Natural killer cell treated with Interleukin-12 subunit alpha and Interleukin-12 subunit beta and Interleukin-15 and Interleukin-18, amount 100 ng/mL, for 72 hours (primary cell): ENCODE measurements at regions not wholly inside any gene's neighbourhood (a gene's known extent, or its start where the extent isn't known, plus 50 kb on each side); places are given as distances from the start of the nearest gene placed in this dataset.

Experiments
- ATAC-seq, 2 donors: fragments of 150-1000 bp; cut with Tn5 transposase in 1 of 2; sonication (Bioruptor Pico), chemical (Tn5 transposase) in 1 of 2; 2 replicates each; pipeline ENCODE4 v1.10.0; 2021
- DNase-seq: peaks from one replicate; pipeline ENCODE4 v3.0.0; 2022; ENCODE audit warnings: low spot score
- H3K27ac Mint-ChIP-seq, 2 donors: 1 replicate in 1 of 2; 2 replicates in 1 of 2; pipeline ENCODE4 v1.8.0; 2022; ENCODE audit warnings: mixed read lengths in 2 of 2, mild to moderate bottlenecking in 1 of 2, moderate library complexity in 1 of 2
- H3K27me3 Mint-ChIP-seq, 2 donors: 1 replicate in 1 of 2; 2 replicates in 1 of 2; pipeline ENCODE4 v1.8.0; 2022; ENCODE audit warnings: mixed read lengths in 2 of 2
- H3K36me3 Mint-ChIP-seq: one replicate; pipeline ENCODE4 v1.8.0; 2022; ENCODE audit warnings: mixed read lengths
- H3K4me1 Mint-ChIP-seq, 2 donors: 1 replicate in 1 of 2; 2 replicates in 1 of 2; pipeline ENCODE4 v1.8.0; 2022; ENCODE audit warnings: low read depth in 2 of 2, mixed read lengths in 2 of 2, mild to moderate bottlenecking in 1 of 2
- H3K4me3 Mint-ChIP-seq: one replicate; pipeline ENCODE4 v1.8.0; 2022; ENCODE audit warnings: mixed read lengths
- H3K9me3 Mint-ChIP-seq: 2 replicates; pipeline ENCODE4 v1.8.0; 2022; ENCODE audit warnings: mixed read lengths

DNA sequence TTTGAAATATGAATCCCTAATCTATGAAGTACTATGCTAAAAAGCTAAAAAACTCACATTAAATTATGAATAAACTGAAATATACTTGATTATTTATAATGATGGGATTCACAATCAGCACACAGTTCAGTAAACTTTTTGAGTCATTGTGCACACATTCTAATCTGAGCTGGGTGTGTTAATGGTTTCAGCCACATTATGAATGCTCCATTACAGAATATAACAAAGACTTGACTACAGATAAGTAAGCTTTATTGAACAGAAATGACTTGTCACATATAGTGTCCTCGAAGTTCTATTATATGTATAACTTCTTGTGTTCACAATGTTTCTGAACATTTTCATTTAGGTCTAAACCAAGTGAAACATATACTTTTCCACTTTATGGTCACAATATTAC lies 1649.9 kb upstream of the IGFBP7 start:
- Mint-ChIP-seq H3K27me3 (no peaks in the 10 kb centered on the region), H3K4me3 (no peak overlapping the region), H3K9me3 (peaks cover 10% of the 10 kb centered on the region), H3K36me3 (no peaks in the 10 kb centered on the region), H3K27ac (no peak overlapping the region), H3K4me1 (no peaks in the 10 kb centered on the region)
- ATAC-seq (no peak), DNase-seq (no peak)

DNA sequence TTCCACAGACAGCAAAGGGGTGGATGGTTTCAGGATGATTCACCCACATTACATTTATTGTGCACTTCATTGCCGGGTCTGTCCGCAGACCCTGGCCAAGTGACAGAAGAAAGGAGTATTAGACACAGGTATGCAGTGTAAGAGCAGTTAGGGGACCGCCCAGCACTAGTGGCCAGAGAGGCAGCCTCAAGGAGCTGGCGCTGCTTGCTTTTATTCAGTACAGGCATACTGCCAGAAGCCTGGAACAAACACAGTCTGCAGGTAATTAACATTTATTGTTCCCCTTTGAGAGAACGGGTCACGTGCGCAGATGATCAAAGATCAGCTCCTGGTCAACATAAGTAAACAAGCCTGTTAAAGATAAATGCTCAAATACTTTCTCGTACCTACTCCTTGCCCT lies 1639.0 kb upstream of the IGFBP7 start:
- H3K27me3 Mint-ChIP-seq = no peaks in the 10 kb centered on the region

DNA sequence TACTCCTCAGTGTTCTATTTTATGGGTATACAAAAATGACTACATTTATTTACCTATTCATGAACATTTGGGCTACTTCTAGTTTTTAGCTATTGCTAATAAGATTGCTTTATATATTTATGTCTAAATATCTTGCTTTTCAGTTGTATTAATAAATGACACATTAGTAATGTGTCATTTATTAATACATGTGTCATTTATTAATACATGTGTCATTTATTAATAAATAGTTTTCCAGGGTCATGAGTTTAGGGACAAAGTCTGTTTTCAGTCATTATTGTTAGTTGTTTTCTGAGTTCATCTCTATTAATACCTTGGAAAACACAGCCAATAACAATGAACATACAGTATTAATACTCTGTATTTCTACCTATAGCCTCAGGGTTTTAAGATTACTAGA lies 1630.7 kb upstream of the IGFBP7 start:
- Mint-ChIP-seq H3K9me3 (peaks cover 14% of the 10 kb centered on the region), H3K27ac (no peak overlapping the region), H3K4me1 (no peaks in the 10 kb centered on the region), H3K36me3 (no peaks in the 10 kb centered on the region), H3K27me3 (no peaks in the 10 kb centered on the region), H3K4me3 (no peak overlapping the region)
- no peak for DNase-seq
- ATAC-seq = no peak

More for the DNA sequence above, 1639.0 kb upstream of the IGFBP7 start:
- Mint-ChIP-seq H3K27ac (no peak overlapping the region), H3K9me3 (peaks cover 8% of the 10 kb centered on the region), H3K4me1 (no peaks in the 10 kb centered on the region), H3K36me3 (no peaks in the 10 kb centered on the region), H3K4me3 (no peak overlapping the region)
- no peak for DNase-seq
- no peak for ATAC-seq

DNA sequence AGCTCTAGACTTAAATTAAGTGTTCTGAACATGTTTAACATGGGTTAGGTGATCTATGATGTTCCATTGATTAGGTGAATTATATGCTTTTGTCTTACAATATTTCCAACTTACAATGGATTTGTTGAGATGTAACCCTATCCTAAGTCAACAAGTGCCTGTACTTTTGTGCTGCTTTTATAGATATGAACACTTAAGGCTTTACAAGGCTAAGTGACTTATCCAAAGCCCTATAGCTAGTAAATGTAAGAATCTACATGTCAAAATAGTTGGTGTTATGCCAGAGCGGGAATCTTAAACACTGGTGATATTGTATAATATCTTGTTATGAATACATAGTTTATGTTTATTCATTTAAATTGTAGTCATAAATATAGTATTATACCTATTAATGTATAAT lies 1629.1 kb upstream of the IGFBP7 start:
- ATAC-seq = no peak
- Mint-ChIP-seq H3K36me3 (no peaks in the 10 kb centered on the region), H3K4me3 (no peak overlapping the region), H3K4me1 (no peaks in the 10 kb centered on the region), H3K9me3 (peaks cover 17% of the 10 kb centered on the region), H3K27me3 (no peaks in the 10 kb centered on the region), H3K27ac (no peak overlapping the region)
- DNase-seq = no peak

DNA sequence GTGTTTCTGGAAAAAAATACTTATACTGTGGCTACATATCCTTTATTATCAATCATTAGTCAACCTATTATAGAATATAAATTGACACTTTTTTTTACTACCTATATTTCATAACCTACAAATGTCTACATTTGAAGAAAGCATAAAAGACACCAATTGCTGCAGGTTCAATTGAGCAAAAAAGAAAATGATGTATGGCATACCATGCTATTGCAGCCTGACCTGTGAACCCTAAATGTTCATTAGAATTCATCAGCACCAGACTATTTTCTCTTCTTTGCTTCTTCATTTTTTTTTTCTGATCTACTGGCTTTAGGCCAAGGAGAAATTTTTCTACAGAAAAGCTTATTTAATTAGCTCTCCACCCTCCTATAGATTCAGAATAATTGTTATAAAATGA lies 1628.2 kb upstream of the IGFBP7 start:
- Mint-ChIP-seq H3K4me3 (no peak overlapping the region), H3K4me1 (no peaks in the 10 kb centered on the region), H3K36me3 (no peaks in the 10 kb centered on the region), H3K27ac (no peak overlapping the region), H3K27me3 (no peaks in the 10 kb centered on the region), H3K9me3 (peaks cover 17% of the 10 kb centered on the region)
- DNase-seq (no peak), ATAC-seq (no peak)

DNA sequence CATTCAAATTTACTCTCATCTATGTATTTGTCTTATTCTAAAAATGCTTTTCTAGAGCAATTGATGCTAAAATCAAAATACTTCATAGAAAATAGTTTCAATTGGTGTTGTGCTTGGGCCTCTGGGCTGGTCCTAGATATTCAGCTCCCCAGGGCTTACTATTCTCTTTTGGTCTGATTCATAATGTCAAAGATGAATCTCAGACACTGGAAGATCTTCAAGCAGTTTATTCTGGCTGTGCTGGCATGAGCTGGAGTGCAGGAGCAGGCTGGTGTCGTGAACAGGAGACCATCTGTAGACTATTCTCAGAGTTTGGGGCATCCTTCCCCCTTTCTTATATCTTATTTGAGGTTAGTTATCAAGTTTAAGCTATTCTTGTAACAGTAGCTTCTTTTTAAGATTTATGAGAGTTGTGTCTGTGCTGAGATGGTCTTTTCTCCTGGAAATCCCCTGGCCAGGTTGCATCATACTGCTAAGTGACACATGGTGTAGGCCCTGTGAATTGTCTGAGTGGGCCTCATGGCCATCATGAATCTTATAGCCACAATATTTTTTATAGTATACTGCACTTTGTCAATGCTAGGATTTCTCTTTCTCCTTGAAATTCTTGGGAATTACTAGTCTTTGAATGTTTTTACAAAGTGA lies 1624.0 kb upstream of the IGFBP7 start:
- H3K9me3 Mint-ChIP-seq = peaks cover 13% of the 10 kb centered on the region
- H3K4me1 Mint-ChIP-seq = no peaks in the 10 kb centered on the region
- H3K36me3 Mint-ChIP-seq = no peaks in the 10 kb centered on the region
- no peaks in the 10 kb centered on the region for H3K27me3 Mint-ChIP-seq
- ATAC-seq (no peak), DNase-seq (no peak)
- no peak overlapping the region for H3K4me3 Mint-ChIP-seq
- H3K27ac Mint-ChIP-seq = no peak overlapping the region

DNA sequence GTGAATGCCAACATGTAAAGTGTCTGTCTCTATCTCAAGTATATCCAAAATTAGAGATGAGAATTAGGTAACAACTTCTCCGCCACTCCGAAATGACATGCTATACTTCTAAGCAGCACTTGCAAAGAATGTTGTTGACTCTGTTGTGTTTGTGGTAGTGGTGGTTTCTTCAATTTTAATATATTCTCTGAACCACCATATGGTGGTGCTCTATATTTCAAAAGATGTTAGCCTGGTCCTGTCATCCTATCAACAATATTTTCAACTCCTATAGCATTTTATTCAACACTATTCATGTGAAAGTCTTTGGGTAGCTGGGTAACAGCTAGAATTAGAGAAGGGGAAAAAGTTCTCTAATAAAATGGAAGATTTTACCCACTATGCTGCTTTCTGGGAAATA lies 1622.8 kb upstream of the IGFBP7 start:
- peaks cover 13% of the 10 kb centered on the region for H3K9me3 Mint-ChIP-seq
- H3K27me3 Mint-ChIP-seq = no peaks in the 10 kb centered on the region
- no peaks in the 10 kb centered on the region for H3K36me3 Mint-ChIP-seq
- DNase-seq = no peak
- no peak overlapping the region for H3K27ac Mint-ChIP-seq
- no peak for ATAC-seq
- no peaks in the 10 kb centered on the region for H3K4me1 Mint-ChIP-seq
- no peak overlapping the region for H3K4me3 Mint-ChIP-seq

DNA sequence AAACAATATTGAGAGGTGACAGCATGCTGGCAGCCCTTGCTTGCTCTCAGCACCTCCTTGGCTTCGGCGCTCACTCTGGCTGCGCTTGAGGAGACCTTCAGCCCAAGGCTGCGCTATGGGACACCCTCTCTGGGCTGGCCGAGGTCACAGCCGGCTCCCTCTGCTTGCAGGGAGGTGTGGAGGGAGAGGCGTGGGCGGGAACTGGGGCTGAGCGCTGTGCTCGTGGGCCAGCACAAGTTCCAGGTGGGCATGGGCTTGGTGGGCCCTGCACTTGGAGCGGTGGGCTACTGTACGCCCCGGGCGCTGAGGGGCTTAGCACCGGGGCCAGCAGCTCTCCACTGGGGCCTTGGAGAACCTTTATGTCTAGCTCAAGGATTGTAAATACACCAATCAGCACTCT lies 1613.8 kb upstream of the IGFBP7 start:
- H3K4me1 Mint-ChIP-seq = no peaks in the 10 kb centered on the region
- H3K9me3 Mint-ChIP-seq = peaks cover 4% of the 10 kb centered on the region
- DNase-seq = no peak
- no peak overlapping the region for H3K27ac Mint-ChIP-seq
- no peak for ATAC-seq
- no peak overlapping the region for H3K4me3 Mint-ChIP-seq
- H3K27me3 Mint-ChIP-seq = no peaks in the 10 kb centered on the region
- H3K36me3 Mint-ChIP-seq = no peaks in the 10 kb centered on the region

DNA sequence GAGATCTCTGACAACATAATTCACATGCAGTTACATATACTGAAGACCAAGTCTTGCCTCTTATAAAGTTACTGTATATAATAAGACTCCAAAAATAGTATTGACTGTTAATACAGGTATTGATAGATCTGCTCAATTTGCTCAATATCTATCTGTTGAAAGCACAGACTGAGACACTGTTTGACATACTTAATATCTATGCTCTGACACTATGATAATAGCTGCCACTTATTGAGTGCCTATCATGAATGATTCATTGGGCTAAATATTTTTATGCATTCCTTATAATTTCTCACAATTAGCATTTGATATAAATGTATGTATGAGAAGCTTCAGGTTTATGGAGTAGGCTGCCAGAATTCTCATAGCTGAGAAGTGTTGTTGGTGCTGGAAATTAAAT lies 1600.9 kb upstream of the IGFBP7 start:
- H3K4me1 Mint-ChIP-seq = no peaks in the 10 kb centered on the region
- peaks cover 5% of the 10 kb centered on the region for H3K9me3 Mint-ChIP-seq
- H3K36me3 Mint-ChIP-seq = no peaks in the 10 kb centered on the region
- H3K27me3 Mint-ChIP-seq = no peaks in the 10 kb centered on the region
- ATAC-seq (no peak), DNase-seq (no peak)
- no peak overlapping the region for H3K27ac Mint-ChIP-seq
- no peak overlapping the region for H3K4me3 Mint-ChIP-seq

DNA sequence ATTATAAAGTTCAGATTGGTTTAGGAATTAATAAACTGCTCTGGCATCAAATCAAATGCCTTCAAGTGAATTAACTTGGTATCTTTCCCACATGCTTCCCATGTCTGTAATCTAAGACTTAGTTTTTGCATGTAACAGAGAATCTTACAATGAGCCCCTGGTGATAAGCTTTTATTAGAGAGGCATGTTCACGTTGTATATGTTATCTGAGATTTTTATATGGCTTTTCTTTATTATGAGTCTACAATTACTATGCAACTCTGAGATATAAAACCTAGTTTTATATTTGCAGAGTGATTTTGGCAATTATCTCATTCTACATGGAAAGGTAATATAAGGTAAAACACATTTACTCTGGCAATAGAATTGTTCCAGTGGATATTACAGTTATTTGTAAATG lies 1578.4 kb upstream of the IGFBP7 start:
- Mint-ChIP-seq H3K36me3 (no peaks in the 10 kb centered on the region), H3K27me3 (no peaks in the 10 kb centered on the region), H3K4me1 (no peaks in the 10 kb centered on the region), H3K9me3 (peaks cover 15% of the 10 kb centered on the region), H3K27ac (no peak overlapping the region), H3K4me3 (no peak overlapping the region)
- ATAC-seq (no peak), DNase-seq (no peak)

DNA sequence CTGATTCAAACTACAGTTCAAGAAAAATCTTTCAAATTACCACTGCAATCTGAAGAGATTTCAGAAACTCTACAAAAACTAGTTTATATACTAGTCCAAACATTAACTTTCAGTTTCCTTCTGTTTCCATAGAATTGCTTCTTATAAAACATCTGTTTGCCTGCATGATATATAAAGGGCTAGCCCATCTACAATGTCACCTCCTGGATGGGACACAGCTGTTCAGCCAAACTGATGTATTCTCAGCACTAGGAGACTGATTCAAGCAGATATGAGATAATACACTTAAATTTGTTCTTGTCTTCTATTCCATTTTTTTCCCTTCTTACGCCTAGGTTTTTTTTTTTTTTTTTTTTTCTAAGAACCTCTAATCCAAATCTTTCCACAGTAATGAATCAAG lies 1569.7 kb upstream of the IGFBP7 start:
- Mint-ChIP-seq H3K4me1 (no peaks in the 10 kb centered on the region), H3K4me3 (no peak overlapping the region), H3K36me3 (no peaks in the 10 kb centered on the region), H3K9me3 (no peaks in the 10 kb centered on the region), H3K27ac (no peak overlapping the region), H3K27me3 (no peaks in the 10 kb centered on the region)
- no peak for DNase-seq
- ATAC-seq = no peak

DNA sequence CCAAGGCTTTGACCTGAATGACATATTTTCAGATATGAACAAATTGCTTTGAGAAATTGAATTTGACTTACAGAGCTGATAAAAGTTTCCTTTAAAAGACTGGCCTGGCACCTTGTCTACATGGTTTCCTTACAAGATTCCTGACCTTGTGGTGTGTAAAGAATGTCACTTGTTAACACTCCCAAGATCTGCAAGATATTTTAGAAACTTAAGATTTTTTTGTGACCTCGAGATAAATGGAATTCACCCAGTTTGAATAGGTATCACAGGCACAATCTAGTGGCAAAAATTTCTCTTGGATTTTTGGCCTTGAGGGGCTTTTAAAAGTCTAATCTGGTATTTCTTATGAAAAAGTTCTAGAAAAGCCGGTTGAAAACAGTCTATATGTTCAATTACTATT lies 1568.9 kb upstream of the IGFBP7 start:
- H3K9me3 Mint-ChIP-seq = no peaks in the 10 kb centered on the region
- DNase-seq (no peak), ATAC-seq (no peak)
- H3K27ac Mint-ChIP-seq = no peak overlapping the region
- no peaks in the 10 kb centered on the region for H3K27me3 Mint-ChIP-seq
- H3K4me1 Mint-ChIP-seq = no peaks in the 10 kb centered on the region
- H3K36me3 Mint-ChIP-seq = no peaks in the 10 kb centered on the region
- no peak overlapping the region for H3K4me3 Mint-ChIP-seq

DNA sequence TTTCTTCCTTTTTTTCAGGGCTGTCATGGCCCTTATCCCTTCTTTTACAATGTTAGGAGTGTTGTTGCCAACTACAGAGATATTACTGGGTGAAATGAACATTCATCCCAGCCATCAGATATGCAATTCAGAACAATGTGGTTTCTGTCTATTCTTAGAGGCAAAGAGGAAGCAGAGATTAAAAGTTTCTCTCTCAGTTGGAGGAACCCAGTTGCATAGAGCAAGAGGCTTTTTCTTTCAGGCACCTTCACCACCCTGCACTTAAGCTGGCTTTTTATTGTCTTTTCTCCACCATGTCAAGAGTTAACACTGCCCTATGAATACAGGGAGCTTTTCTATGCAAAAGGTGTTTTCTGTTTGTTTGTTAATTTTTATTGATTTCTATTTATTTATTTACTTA lies 1559.6 kb upstream of the IGFBP7 start:
- Mint-ChIP-seq H3K27me3 (no peaks in the 10 kb centered on the region), H3K9me3 (peaks cover 20% of the 10 kb centered on the region), H3K4me3 (no peak overlapping the region), H3K4me1 (no peaks in the 10 kb centered on the region), H3K36me3 (no peaks in the 10 kb centered on the region), H3K27ac (no peak overlapping the region)
- no peak for ATAC-seq
- DNase-seq = no peak

DNA sequence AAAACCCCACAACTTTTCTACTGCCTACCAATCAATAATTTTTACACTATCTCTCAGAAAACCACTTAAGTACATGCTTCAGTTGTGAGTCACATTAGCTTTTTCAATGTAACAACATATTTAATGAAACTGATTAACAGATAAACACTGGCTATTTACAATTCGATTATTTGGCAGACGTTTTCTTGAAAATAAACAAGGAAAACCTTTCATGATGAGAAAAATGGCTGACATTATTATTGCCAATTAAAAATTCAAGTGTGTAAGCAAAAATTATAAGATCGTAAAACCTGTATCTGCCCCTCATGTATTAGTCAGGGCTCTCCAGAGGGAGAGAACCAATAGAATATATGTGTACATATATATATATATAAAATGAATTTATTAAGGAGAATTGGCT lies 1555.5 kb upstream of the IGFBP7 start:
- no peak for ATAC-seq

DNA sequence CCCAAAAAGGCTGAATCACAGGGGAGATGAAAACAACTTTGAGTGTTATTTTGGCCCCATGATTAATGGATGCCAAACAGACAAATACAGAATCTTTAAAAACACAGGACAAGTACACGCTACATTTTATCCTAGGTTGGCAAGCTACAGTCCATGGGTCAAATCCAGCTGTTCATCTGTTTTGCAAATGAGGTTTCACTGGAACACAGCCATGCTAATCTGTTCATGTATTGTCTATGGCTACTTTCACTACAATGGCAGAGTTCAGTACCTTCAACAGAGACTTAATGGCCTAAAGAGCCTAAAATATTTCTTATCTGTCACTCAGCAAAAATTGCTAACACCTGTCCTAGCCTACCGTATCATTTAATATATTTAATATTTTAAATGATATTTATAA lies 1548.5 kb upstream of the IGFBP7 start:
- Mint-ChIP-seq H3K27me3 (no peaks in the 10 kb centered on the region), H3K4me1 (no peaks in the 10 kb centered on the region), H3K27ac (no peak overlapping the region), H3K4me3 (no peak overlapping the region), H3K36me3 (peaks cover 9% of the 10 kb centered on the region), H3K9me3 (peaks cover 27% of the 10 kb centered on the region)
- no peak for ATAC-seq
- DNase-seq = no peak

More for the DNA sequence above, 1555.5 kb upstream of the IGFBP7 start:
- Mint-ChIP-seq H3K4me3 (no peak overlapping the region), H3K27ac (no peak overlapping the region), H3K9me3 (peaks cover 24% of the 10 kb centered on the region), H3K4me1 (no peaks in the 10 kb centered on the region), H3K36me3 (peaks cover 2% of the 10 kb centered on the region), H3K27me3 (no peaks in the 10 kb centered on the region)
- DNase-seq = no peak
